HG03575 (cell line): ENCODE measurements at regions not wholly inside any gene's neighbourhood (a gene's known extent, or its start where the extent isn't known, plus 50 kb on each side); places are given as distances from the start of the nearest gene placed in this dataset.

Source experiments
- ATAC-seq: cut with Tn5 transposase; IDR thresholded peaks from one replicate; pipeline ENCODE4 v1.9.1; 2021; ENCODE audit not compliant: unreplicated experiment, insufficient number of reproducible peaks, low FRiP score; ENCODE audit errors: extremely low read depth

- ATAC-seq, result no peak
Observed at GRCh38 chr11:116519499-116519898, 253.3 kb downstream of the BUD13 start.

DNA sequence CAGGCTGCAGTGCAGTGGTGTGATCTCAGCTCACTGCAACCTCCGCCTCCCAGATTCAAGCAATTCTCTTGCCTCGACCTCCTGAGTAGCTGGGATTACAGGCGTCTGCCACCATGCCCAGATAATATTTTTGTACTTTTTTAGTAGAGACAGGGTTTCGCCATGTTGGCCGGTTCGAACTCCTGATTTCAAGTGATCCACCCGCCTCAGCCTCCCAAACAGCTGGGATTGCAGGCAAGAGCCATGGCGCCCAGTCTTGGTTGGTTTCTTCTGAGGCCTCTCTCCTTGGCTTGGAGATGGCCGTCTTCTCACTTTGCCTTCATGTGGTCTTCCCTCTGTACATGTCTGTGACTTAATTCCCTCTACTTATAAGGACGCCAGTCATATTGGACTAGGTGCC, 254.6 kb downstream of the BUD13 start:
- ATAC-seq, result no peak

DNA sequence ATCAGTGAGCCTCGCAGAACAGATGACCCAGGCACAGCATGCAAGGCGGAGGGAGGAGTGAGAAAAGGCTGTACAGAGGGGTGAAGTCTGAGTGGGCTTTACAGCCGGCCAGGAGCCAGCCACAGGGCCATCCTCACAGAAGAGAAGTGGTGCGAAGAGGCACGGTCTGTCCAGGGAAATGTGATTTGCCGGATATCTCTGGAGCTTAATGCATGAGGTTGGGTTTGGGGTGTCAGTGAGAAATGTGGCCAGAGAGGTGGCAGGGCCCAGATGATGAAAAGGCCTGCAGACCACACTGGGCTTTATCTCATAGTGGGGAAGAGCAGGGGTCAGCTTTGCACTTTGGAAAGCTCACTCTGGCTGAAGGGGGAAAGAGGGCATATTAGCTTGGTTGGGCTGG, 255.2 kb downstream of the BUD13 start:
- ATAC-seq, result no peak

- no peak for ATAC-seq
Observed at GRCh38 chr11:116517077-116517476, 255.7 kb downstream of the BUD13 start.

DNA sequence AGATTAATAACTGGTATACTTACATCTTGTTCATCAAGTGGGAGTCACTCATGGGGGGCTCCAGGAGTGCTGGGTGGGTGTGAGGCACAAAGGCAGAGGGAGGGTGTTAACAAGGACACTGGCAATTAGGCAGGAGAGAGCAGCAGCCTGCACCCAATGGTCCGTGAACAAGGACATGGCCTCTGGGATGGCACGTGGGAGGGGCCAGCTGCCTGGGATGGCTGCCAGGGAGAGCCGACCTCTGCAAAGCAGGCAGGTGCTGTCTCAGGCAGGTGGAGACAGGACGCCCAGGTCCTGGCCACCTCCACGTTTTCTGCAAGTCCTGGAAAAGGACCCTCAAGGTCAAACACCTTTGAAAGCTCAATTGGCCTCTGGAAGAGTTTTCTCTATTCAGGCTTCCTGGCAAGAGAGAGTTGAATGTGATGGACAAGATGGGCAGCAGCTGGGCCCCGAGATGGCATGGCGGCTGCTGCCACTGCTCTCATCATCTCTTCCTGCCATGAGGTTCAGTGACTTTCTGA, 257.1 kb downstream of the BUD13 start:
- no peak for ATAC-seq

- no peak for ATAC-seq
Observed at GRCh38 chr11:116513894-116514293, 258.9 kb downstream of the BUD13 start.

DNA sequence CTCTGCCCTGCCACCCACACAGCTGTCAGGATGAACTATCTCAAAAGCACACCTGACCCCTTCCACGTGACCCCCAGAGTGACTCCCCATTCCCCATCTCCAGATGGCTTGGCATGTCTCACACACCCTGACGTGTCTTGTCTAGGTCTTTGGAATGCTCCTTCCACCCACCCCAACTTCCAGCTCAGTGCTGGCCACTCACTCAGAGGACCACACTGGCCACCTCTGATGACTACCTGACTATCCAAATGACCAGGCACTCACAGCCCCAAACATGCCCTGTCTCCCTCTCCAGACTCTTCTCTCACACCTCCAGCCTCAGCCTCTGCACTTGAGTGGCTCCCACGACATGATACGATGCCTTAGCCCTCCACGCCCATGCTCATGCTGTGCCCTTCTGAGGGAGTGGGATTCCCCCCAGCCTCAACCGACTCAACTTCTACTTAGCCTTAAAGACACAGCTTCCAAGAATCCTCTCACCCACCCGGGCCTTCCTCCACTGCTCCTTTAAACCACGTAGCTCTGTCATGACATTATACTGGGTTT, 259.4 kb downstream of the BUD13 start:
- ATAC-seq, result no peak

DNA sequence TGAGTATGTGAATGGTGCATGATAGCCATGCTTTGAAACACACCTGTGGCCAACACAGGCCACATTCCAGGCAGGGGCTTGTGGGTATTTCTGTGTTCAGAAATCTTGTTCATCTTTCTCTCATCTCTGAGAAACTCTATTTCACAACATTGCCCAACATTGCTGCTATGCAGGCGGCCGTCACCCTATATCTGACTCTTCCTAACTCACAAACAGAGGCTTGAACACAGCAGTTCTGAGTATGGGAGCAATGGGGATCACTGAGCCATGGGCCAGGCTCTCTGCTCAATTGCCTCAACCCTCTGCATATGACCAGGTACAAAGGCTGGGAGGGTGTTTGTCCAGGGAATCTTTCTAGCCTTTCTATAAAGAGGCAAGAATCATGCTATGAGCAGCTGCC, 259.9 kb downstream of the BUD13 start:
- ATAC-seq, result no peak

DNA sequence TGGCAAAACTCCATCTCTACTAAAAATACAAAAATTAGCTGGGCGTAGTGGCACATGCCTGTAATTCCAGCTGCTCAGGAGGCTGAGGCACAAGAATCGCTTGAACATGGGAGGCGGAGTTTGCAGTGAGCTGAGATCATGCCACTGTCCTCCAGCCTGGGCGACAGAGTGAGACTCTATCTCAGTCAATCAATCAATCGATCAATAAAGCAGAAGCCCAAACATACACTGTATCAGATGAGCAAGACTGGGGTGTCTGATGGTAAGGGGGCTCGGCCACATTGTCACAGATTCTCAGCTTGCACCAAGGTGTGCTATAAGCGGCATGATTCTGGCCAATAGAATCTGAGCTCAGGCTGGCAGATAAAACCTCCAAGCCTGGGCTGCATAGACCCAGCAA, 261.1 kb downstream of the BUD13 start:
- ATAC-seq, result no peak

- ATAC-seq, result no peak
Observed at GRCh38 chr11:116510886-116511650, 261.7 kb downstream of the BUD13 start.

GRCh38 chr11:116510166-116510565, 262.6 kb downstream of the BUD13 start:
- ATAC-seq, result no peak

GRCh38 chr11:116509551-116509950, 263.2 kb downstream of the BUD13 start:
- ATAC-seq, result no peak

GRCh38 chr11:116507849-116508695, 264.7 kb downstream of the BUD13 start:
- ATAC-seq, result no peak

GRCh38 chr11:116507016-116507415, 265.8 kb downstream of the BUD13 start:
- ATAC-seq, result no peak

- no peak for ATAC-seq
Observed at GRCh38 chr11:116506263-116506825, 266.4 kb downstream of the BUD13 start.

DNA sequence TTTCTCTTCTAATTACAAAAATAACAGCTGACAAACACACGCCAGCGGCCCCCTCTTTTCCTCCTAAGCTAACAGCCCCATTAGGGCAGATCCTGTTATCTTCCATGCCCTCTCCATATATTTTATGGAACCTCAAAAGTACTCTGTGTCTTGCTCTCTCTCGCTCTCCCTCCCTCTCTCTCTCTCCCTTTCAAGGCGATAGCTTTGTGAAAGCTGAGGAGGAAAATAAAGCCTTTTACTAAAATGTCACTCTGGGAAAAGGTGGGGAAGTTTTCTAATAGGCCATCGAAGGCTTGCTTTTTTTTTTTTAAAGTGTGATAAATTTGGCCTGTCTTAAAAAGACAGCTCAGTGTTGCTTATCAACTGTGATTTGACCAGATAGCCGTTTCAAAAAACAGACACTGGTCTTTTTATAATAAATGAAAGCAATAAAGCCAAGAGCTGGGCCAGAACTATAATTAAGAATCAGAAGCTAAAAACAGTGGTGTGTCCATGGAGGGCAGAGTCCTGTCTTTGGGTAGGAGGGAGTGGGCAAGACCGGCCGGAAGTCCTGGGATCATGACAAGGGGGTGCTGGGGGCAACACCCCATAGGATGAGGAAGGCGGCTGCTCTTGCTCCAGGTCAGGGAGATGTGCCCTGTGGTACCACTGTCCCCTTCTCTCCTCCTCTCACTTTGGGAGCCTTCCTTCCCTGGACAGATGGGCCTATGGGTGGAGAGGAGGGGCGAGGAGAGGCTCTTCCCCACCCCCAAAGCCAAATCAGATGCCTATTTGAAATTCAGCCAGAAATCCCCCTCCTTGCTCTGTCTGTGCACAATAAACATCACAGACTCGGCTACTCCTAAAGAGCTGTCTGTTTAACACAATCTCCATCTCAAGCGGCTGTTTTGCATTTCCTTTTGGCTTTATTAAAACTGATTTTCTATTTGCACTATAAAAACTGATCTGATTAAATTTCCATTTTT, 267.2 kb downstream of the BUD13 start:
- no peak for ATAC-seq

- no peak for ATAC-seq
Observed at GRCh38 chr11:116504541-116505297, 268.1 kb downstream of the BUD13 start.
